Inflammatory macrophage treated with lipopolysaccharide for 4 hours (primary cell): ENCODE measurements at regions not wholly inside any gene's neighbourhood (a gene's known extent, or its start where the extent isn't known, plus 50 kb on each side); places are given as distances from the start of the nearest gene placed in this dataset.
"Not testable (repeated sequence)": the region's sequence is repeated elsewhere in the genome, so short reads cannot be mapped to it uniquely, and the experiment has no call there.

ENCODE experiments used
- DNase-seq: peaks from one replicate; pipeline ENCODE4 v3.0.0-alpha.2; 2020

GRCh38 chr18:63071701-63072141 is 247.8 kb downstream of the BCL2 start:
- no peak for DNase-seq

- DNase-seq: no peak
Measured at GRCh38 chr18:63070767-63071502, 248.6 kb downstream of the BCL2 start.

GRCh38 chr18:63069496-63069895 is 250.1 kb downstream of the BCL2 start:
- no peak for DNase-seq

- no peak for DNase-seq
Measured at GRCh38 chr18:63067939-63068338, 251.6 kb downstream of the BCL2 start.

- DNase-seq: no peak
Measured at GRCh38 chr18:63065172-63065571, 254.4 kb downstream of the BCL2 start.

- DNase-seq: no peak
Measured at GRCh38 chr18:63063171-63063570, 256.4 kb downstream of the BCL2 start.

- DNase-seq: no peak
Measured at GRCh38 chr18:63062246-63062645, 257.3 kb downstream of the BCL2 start.

- no peak for DNase-seq
Measured at GRCh38 chr18:63061303-63061702, 258.3 kb downstream of the BCL2 start.

- DNase-seq: no peak
Measured at GRCh38 chr18:63058521-63058920, 261.0 kb downstream of the BCL2 start.

- no peak for DNase-seq
Measured at GRCh38 chr18:63057707-63058106, 261.9 kb downstream of the BCL2 start.

- peak; percentile 52 for DNase-seq
Measured at GRCh38 chr18:63054901-63055584, 264.5 kb downstream of the BCL2 start.

- DNase-seq: no peak
Measured at GRCh38 chr18:63051928-63052327, 267.6 kb downstream of the BCL2 start.

- not testable (repeated sequence) for DNase-seq
Measured at GRCh38 chr18:63050667-63051395, 268.7 kb downstream of the BCL2 start.

GRCh38 chr18:63046375-63046774 is 273.2 kb downstream of the BCL2 start:
- no peak for DNase-seq

GRCh38 chr18:63043516-63043915 is 276.1 kb downstream of the BCL2 start:
- no peak for DNase-seq

- DNase-seq: no peak
Measured at GRCh38 chr18:63042351-63042750, 277.2 kb downstream of the BCL2 start.

- peak; percentile 63 for DNase-seq
Measured at GRCh38 chr18:63040788-63041410, 278.7 kb downstream of the BCL2 start.

- DNase-seq: no peak
Measured at GRCh38 chr18:63037491-63037890, 282.1 kb downstream of the BCL2 start.

GRCh38 chr18:63031375-63031774 is 288.2 kb downstream of the BCL2 start:
- no peak for DNase-seq
